Left lobe of liver (tissue), 2 donors: ENCODE measurements at regions not wholly inside any gene's neighbourhood (a gene's known extent, or its start where the extent isn't known, plus 50 kb on each side); places are given as distances from the start of the nearest gene placed in this dataset.
"Not testable (repeated sequence)": the region's sequence is repeated elsewhere in the genome, so short reads cannot be mapped to it uniquely, and the experiment has no call there.

Source experiments
- ATAC-seq: fragments of 200-7000 bp; cut with Tn5 transposase; one replicate; pipeline ENCODE4 v1.9.1; 2020; ENCODE audit warnings: mild to moderate bottlenecking, moderate library complexity
- DNase-seq: peaks from one replicate; pipeline ENCODE4 v3.0.0-alpha.2; 2020; ENCODE audit warnings: low spot score
- donor health status: DM: no; HTN: no; CAD: no; lungs with moderate emphysema.
- donor health status: DM: no; HTN: yes; CAD: no.

DNA sequence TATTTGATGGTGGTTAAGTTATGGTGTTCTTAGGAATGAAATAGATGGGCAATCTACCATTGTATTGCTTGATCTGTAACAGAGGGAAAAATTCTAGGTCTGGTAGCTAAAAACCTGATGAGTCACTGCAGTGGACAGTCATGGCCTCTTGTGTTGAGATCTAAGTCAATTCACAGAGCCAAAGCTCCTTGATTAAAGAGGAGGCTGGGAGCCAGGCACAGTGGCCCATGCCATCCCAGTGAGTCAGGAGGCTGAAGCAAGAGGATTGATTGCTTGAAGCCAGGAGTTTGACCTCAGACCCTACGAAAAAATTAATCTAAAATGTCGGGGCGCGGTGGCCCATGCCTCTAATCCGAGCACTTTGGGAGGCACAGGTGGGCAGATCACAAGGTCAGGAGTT lies 67.1 kb upstream of the KPNA3 start:
- ATAC-seq (no peak), DNase-seq (no peak)

GRCh38 chr13:49858178-49858856 lies 65.8 kb upstream of the KPNA3 start:
- DNase-seq (no peak), ATAC-seq (peak; percentile 86)

DNA sequence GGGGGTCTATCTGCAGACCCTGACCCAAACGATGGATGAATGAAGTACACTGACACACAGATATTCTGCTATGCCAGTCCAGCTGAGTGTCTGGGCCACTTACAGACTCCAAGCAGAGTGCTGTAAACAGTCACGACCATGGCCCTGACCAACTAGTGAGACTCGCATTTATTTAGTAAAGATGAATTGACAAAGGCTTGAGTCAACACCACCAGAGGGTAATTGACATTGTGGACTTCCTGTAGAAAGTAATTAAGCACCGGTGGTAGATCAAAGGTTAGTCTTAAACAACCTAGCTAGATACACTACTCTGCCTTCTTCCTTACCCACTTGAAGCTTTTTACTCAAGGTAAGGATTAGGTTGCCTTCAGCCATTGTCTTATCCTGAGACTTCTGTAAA lies 63.4 kb upstream of the KPNA3 start:
- no peak for DNase-seq
- no peak for ATAC-seq

DNA sequence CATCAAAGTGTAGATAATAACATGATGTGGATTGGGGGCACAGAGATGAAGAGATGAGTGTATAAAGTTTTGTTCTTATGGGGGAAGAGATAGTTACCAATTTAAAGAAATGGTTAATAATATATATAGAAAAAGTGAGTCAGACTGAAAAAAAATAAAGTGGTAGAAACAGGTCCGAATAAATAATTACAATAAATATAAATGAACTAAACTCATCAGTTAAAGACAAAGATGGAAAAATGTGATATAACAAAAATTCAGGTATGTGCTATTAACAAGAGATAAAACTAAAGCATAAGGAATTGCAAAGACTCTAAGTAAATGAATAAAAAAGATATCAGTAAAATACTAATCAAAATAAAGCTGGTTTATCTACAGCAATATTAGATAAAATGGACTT lies 61.1 kb upstream of the KPNA3 start:
- no peak for ATAC-seq
- no peak for DNase-seq

DNA sequence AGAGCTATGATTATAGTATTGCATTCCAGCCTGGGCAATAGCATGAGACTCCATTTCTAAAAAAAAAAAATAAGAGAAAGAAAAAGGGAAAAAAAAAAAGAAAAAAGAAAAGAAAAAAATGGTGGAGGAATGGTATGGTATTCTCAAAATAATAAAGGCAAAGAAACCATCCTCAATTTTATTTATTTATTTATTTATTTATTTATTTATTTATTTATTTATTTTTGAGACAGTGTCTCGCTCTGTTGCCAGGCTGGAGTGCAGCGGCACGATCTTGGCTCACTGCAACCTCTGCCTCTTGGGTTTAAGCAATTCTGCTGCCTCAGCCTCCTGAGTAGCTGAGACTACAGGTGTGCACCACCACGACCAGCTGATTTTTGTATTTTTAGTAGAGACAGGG lies 60.0 kb upstream of the KPNA3 start:
- DNase-seq, ATAC-seq: not testable (repeated sequence)

DNA sequence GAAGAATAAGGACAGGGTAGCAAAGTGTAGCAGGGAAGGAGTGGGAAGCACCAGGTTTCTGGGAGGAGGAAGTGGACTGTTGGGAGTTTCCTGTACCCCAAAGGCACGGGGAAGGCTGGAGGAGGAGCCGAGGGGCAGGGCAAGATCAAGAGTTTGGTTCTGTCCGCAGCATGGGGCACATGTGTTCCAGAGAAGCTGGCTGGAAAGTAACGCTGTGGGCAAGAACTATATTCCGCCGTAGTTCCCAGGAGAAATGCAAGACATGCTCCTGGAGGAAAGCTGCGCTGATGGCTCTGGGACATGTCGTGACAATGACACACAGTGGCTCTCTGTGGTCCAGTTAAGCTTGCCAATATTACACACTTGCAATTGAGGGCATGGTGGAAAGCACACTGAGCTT lies 51.7 kb upstream of the KPNA3 start:
- no peak for DNase-seq
- no peak for ATAC-seq
